PC-9 (cell line): ENCODE measurements at regions not wholly inside any gene's neighbourhood (a gene's known extent, or its start where the extent isn't known, plus 50 kb on each side); places are given as distances from the start of the nearest gene placed in this dataset.

Experiments used
- BruUV-seq: library from RNA; stranded (reverse); fragments of 400-500 nt; replicated peaks from 2 replicates; lab custom pipeline; 2021; lab: Mats Ljungman, UMichigan
- CTCF ChIA-PET: fragments of 300-600 bp; sonication (Branson Sonifier 250); formaldehyde crosslinking; loops from one replicate; lab custom pipeline; 2022; ENCODE audit warnings: antibody characterized with exemption; lab: Charles Lee
- POLR2A ChIA-PET: fragments of 300-600 bp; sonication (Branson Sonifier 250); formaldehyde crosslinking; loops from one replicate; lab custom pipeline; 2022; ENCODE audit warnings: antibody characterized with exemption; ENCODE audit not compliant: unreplicated experiment; lab: Charles Lee
- DNase-seq, 2 experiments: peaks; one replicate each; pipeline versions ENCODE4 v3.0.0 to v3.0.0-alpha.2; 2015 to 2022; ENCODE audit warnings: mixed read lengths in 1 of 2
- H2AFZ ChIP-seq: fragments of 200-600 bp; sonication (generic); 2 replicates; pipeline ENCODE4 v1.8.1; 2017; ENCODE audit warnings: antibody characterized with exemption
- H3F3A ChIP-seq: fragments of 200-600 bp; sonication (generic); 2 replicates; pipeline ENCODE4 v1.8.1; 2017; ENCODE audit warnings: antibody characterized with exemption, mild to moderate bottlenecking, low read depth; ENCODE audit not compliant: insufficient read depth
- H3K27ac ChIP-seq: fragments of 200-600 bp; sonication (generic); 2 replicates; pipeline ENCODE4 v1.6.1; 2016; ENCODE audit warnings: mixed run types
- H3K27me3 ChIP-seq: fragments of 200-600 bp; sonication (generic); 2 replicates; pipeline ENCODE4 v1.6.1; 2016; ENCODE audit warnings: low read depth, mixed run types; ENCODE audit not compliant: insufficient read depth
- H3K36me3 ChIP-seq: fragments of 200-600 bp; sonication (generic); 2 replicates; pipeline ENCODE4 v1.6.1; 2016; ENCODE audit warnings: low read depth, mixed run types
- H3K4me1 ChIP-seq: fragments of 200-600 bp; sonication (generic); replicated peaks from 2 replicates; pipeline ENCODE4 v1.6.1; 2016; ENCODE audit warnings: mixed run types; ENCODE audit not compliant: insufficient read depth
- H3K4me2 ChIP-seq: fragments of 200-600 bp; sonication (generic); 2 replicates; pipeline ENCODE4 v1.6.1; 2017; ENCODE audit warnings: mixed run types
- H3K4me3 ChIP-seq: fragments of 200-600 bp; sonication (generic); 2 replicates; pipeline ENCODE4 v1.6.1; 2016; ENCODE audit warnings: mixed run types
- H3K79me2 ChIP-seq: fragments of 200-600 bp; sonication (generic); 2 replicates; pipeline ENCODE4 v1.6.1; 2017; ENCODE audit warnings: low read depth, mixed run types
- H3K9me2 ChIP-seq: fragments of 200-600 bp; sonication (generic); 2 replicates; pipeline ENCODE4 v1.8.1; 2017; ENCODE audit warnings: mild to moderate bottlenecking; ENCODE audit not compliant: insufficient read depth
- H3K9me3 ChIP-seq: fragments of 200-600 bp; sonication (generic); 2 replicates; pipeline ENCODE4 v1.8.1; 2016; ENCODE audit warnings: low read depth; ENCODE audit not compliant: insufficient read depth
- H4K20me1 ChIP-seq: fragments of 200-600 bp; sonication (generic); 2 replicates; pipeline ENCODE4 v1.8.1; 2017; ENCODE audit not compliant: insufficient read depth
- EZH2 ChIP-seq: fragments of 200-600 bp; sonication (generic); IDR thresholded peaks from 2 replicates; pipeline ENCODE4 v1.8.0; 2017; ENCODE audit warnings: antibody characterized with exemption, low read depth
- intact Hi-C: fragments of 100-400 bp; cut with micrococcal nuclease; formaldehyde crosslinking; loops from one replicate; pipeline ENCODE4 v1.10.0; 2022; ENCODE audit not compliant: unreplicated experiment
- TF ChIP-seq, protein P1 (sequence below): fragments of 200-600 bp; sonication (generic); conservative IDR thresholded peaks from 2 replicates; pipeline ENCODE4 v1.6.1; 2017; ENCODE audit warnings: mixed run types, antibody characterized with exemption, mild to moderate bottlenecking, moderate library complexity

DNA sequence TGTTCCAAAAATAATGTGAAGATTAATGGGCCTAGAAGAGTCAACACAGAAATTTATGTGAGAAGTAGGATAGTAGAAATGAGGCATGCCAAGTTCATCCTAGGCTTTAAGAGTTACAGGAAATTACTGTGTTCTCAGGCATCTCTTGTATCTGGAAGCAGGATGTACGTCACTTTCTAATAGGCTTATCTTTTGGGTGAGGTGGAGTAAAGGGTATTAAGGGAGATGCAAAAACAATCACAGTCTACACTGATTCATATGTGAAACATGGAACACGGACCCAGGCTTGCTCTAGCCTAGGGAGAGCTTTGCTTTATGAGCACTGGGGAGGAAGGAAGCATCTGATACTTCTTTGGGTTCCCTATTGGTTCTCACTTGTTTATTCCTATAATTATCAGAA lies 84.5 kb upstream of the RGS4 start:
- no peaks in the 10 kb centered on the region for H3K9me2 ChIP-seq
- H3K9me3 ChIP-seq = no peaks in the 10 kb centered on the region
- no peaks in the 10 kb centered on the region for H3K36me3 ChIP-seq
- intact Hi-C loops = loop anchor here (5.0 kb wide), 1 partner anchor 77 kb away; no protein-coding TSS in a partner anchor
- no peaks in the 10 kb centered on the region for H3K79me2 ChIP-seq
- DNase-seq = no peak
- H4K20me1 ChIP-seq = no peaks in the 10 kb centered on the region
- no peaks in the 10 kb centered on the region for H3F3A ChIP-seq
- peaks cover 10% of the 10 kb centered on the region for H3K4me1 ChIP-seq
- POLR2A ChIA-PET = no interaction called here
- H3K27me3 ChIP-seq = no peaks in the 10 kb centered on the region
- BruUV-seq = no TSS peak
- CTCF ChIA-PET = no interaction called here
- no peak overlapping the region for H2AFZ ChIP-seq
- H3K4me2 ChIP-seq = no peak overlapping the region
- TF ChIP-seq, protein P1, sequence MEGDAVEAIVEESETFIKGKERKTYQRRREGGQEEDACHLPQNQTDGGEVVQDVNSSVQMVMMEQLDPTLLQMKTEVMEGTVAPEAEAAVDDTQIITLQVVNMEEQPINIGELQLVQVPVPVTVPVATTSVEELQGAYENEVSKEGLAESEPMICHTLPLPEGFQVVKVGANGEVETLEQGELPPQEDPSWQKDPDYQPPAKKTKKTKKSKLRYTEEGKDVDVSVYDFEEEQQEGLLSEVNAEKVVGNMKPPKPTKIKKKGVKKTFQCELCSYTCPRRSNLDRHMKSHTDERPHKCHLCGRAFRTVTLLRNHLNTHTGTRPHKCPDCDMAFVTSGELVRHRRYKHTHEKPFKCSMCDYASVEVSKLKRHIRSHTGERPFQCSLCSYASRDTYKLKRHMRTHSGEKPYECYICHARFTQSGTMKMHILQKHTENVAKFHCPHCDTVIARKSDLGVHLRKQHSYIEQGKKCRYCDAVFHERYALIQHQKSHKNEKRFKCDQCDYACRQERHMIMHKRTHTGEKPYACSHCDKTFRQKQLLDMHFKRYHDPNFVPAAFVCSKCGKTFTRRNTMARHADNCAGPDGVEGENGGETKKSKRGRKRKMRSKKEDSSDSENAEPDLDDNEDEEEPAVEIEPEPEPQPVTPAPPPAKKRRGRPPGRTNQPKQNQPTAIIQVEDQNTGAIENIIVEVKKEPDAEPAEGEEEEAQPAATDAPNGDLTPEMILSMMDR = no peak
- TF ChIP-seq EZH2 = no peak
- no peak overlapping the region for H3K27ac ChIP-seq
- no peak overlapping the region for H3K4me3 ChIP-seq

DNA sequence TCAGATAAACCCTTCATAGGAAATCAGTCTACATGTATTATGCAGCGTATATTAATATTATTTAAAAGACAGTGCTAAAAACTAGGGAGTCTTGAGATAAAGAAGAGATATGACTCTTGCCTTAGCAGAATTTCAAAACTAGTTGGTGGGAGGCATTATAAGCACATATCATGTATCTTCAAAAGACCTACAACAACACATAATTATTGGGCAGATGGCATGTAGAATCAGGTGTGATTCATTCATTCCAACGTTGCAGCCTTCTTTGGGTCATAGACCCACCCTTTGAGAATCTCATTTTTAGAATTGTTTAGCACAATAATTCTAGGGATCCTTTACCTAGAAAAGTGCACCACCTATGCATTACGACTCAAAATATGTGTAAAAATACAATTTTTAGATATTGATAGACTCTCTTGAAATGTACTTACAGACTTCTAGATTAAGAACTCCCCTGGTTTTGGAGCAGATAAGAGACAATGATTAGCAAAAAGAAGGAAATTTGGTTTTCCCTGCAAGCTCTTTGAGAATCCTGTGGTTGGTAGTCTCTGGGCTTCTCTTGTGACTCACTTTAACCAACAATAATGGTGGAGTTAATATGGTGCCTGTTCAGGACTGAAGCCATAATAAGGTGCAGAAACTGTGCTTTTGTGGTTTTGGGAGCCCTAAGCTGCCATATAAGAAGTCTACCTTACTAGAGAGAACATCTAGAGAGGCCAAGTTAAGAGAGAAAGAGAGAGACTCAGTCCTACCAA lies 85.3 kb upstream of the RGS4 start:
- DNase-seq = no peak
- Histone ChIP-seq H3K27ac (no peak overlapping the region), H4K20me1 (no peaks in the 10 kb centered on the region), H3K4me3 (no peak overlapping the region), H3K9me3 (no peaks in the 10 kb centered on the region), H2AFZ (no peak overlapping the region), H3F3A (no peaks in the 10 kb centered on the region), H3K36me3 (no peaks in the 10 kb centered on the region), H3K9me2 (no peaks in the 10 kb centered on the region), H3K79me2 (no peaks in the 10 kb centered on the region), H3K27me3 (no peaks in the 10 kb centered on the region), H3K4me2 (no peak overlapping the region), H3K4me1 (peaks cover 10% of the 10 kb centered on the region)
- CTCF ChIA-PET = interaction anchor here (0.6 kb wide), 2 partner anchors 41 to 1074 kb away, joined by 3 read pairs; no protein-coding TSS in a partner anchor
- POLR2A ChIA-PET = interaction anchor here (0.6 kb wide), 1 partner anchor 286 kb away, joined by 7 read pairs; no protein-coding TSS in a partner anchor
- no TSS peak for BruUV-seq
- TF ChIP-seq, protein P1 = no peak
- intact Hi-C loops = loop anchor here (1.0 kb wide), 1 partner anchor 11 kb away; no protein-coding TSS in a partner anchor

DNA sequence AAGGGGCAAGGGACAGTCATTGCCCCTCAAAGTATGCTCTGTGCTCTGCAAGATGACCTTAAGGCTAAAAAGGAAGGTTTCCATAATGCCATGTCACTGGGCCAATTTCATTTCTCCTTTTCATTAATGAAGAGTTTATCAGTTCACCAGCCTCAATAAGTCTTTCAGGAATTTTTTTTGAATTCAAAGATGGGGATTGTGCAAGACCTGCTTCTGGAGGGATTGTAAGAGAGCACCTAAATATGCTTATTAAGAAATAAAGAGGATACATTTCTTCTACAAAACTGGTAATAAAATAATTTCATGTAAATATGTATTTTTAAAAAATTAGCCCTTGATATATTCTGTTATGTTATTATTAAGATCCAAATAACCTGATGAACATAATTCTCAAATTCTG lies 86.8 kb upstream of the RGS4 start:
- Histone ChIP-seq H3K4me3 (no peak overlapping the region), H2AFZ (no peak overlapping the region), H3K27me3 (no peaks in the 10 kb centered on the region), H3K79me2 (no peaks in the 10 kb centered on the region), H3K4me2 (no peak overlapping the region), H4K20me1 (no peaks in the 10 kb centered on the region), H3K9me2 (no peaks in the 10 kb centered on the region), H3K9me3 (no peaks in the 10 kb centered on the region), H3F3A (no peaks in the 10 kb centered on the region), H3K36me3 (no peaks in the 10 kb centered on the region), H3K4me1 (peaks cover 2% of the 10 kb centered on the region), H3K27ac (no peak overlapping the region)
- POLR2A ChIA-PET = no interaction called here
- intact Hi-C loops = no loop called here
- BruUV-seq = no TSS peak
- CTCF ChIA-PET = no interaction called here
- TF ChIP-seq EZH2 = no peak
- TF ChIP-seq, protein P1 = no peak
- no peak for DNase-seq
